SU-DHL-6 (cell line): ENCODE measurements at regions not wholly inside any gene's neighbourhood (a gene's known extent, or its start where the extent isn't known, plus 50 kb on each side); places are given as distances from the start of the nearest gene placed in this dataset.

ENCODE experiments used
- H2AFZ ChIP-seq: fragments of 200-600 bp; sonication (generic); 2 replicates; pipeline ENCODE4 v1.6.1; 2014; ENCODE audit warnings: low read depth, mild to moderate bottlenecking, moderate library complexity, mixed read lengths, antibody characterized with exemption, low read length; ENCODE audit not compliant: severe bottlenecking
- H3F3A ChIP-seq: fragments of 200-600 bp; shearing (Covaris generic); 2 replicates; pipeline ENCODE4 v1.6.0; 2016; ENCODE audit warnings: antibody characterized with exemption, mild to moderate bottlenecking; ENCODE audit not compliant: insufficient read depth
- H3K27ac ChIP-seq: fragments of 200-600 bp; sonication (generic); 2 replicates; pipeline ENCODE4 v1.5.1; 2016; ENCODE audit warnings: low read depth, mild to moderate bottlenecking, low read length, moderate library complexity, mixed read lengths
- H3K27me3 ChIP-seq: fragments of 200-600 bp; sonication (generic), shearing (Covaris generic); 2 replicates; pipeline ENCODE4 v1.6.0; 2014; ENCODE audit warnings: mild to moderate bottlenecking, low read length
- H3K36me3 ChIP-seq: fragments of 200-600 bp; sonication (generic); 2 replicates; pipeline ENCODE4 v1.6.1; 2014; ENCODE audit warnings: mild to moderate bottlenecking, low read length, mixed read lengths
- H3K4me2 ChIP-seq: fragments of 300-600, 200-600 bp; shearing (Covaris generic), sonication (generic); 2 replicates; pipeline ENCODE4 v1.6.0; 2014; ENCODE audit warnings: low read length, low read depth, mild to moderate bottlenecking; ENCODE audit not compliant: poor library complexity, severe bottlenecking
- H3K4me3 ChIP-seq: fragments of 200-600 bp; sonication (generic); 2 replicates; pipeline ENCODE4 v1.5.1; 2014; ENCODE audit warnings: antibody characterized with exemption, low read length, mild to moderate bottlenecking, mixed read lengths; ENCODE audit not compliant: insufficient read depth, poor library complexity, severe bottlenecking
- H3K79me2 ChIP-seq: fragments of 200-600 bp; sonication (generic); 2 replicates; pipeline ENCODE4 v1.6.1; 2014; ENCODE audit warnings: mild to moderate bottlenecking, low read length, moderate library complexity; ENCODE audit not compliant: insufficient read depth
- H3K9ac ChIP-seq: fragments of 200-600 bp; sonication (generic); 2 replicates; pipeline ENCODE4 v1.7.0; 2014; ENCODE audit warnings: mild to moderate bottlenecking, low read length
- H3K9me2 ChIP-seq: fragments of 200-600 bp; sonication (generic); replicated peaks from 2 replicates; pipeline ENCODE4 v1.6.1; 2014; ENCODE audit warnings: low read length; ENCODE audit not compliant: insufficient read depth
- H3K9me3 ChIP-seq: fragments of 200-600 bp; sonication (generic); 2 replicates; pipeline ENCODE4 v1.6.1; 2014; ENCODE audit warnings: low read length, mixed read lengths; ENCODE audit not compliant: insufficient read depth
- H4K20me1 ChIP-seq: fragments of 200-600 bp; sonication (generic); 2 replicates; pipeline ENCODE4 v1.6.1; 2014; ENCODE audit warnings: low read depth, mild to moderate bottlenecking, antibody characterized with exemption, low read length, moderate library complexity, mixed read lengths
- EZH2phosphoT487 ChIP-seq: fragments of 200-600 bp; sonication (generic), shearing (Covaris generic); conservative IDR thresholded peaks from 2 replicates; pipeline ENCODE4 v1.6.1; 2018; ENCODE audit warnings: mild to moderate bottlenecking, antibody characterized with exemption, low read length, moderate library complexity, mixed read lengths
- TF ChIP-seq, protein P1 (sequence below): fragments of 200-600 bp; sonication (generic); IDR thresholded peaks from one replicate; pipeline ENCODE4 v1.5.1; 2017; ENCODE audit warnings: antibody characterized with exemption, mild to moderate bottlenecking, low read length, moderate library complexity; ENCODE audit not compliant: insufficient read depth, poor library complexity, severe bottlenecking

DNA sequence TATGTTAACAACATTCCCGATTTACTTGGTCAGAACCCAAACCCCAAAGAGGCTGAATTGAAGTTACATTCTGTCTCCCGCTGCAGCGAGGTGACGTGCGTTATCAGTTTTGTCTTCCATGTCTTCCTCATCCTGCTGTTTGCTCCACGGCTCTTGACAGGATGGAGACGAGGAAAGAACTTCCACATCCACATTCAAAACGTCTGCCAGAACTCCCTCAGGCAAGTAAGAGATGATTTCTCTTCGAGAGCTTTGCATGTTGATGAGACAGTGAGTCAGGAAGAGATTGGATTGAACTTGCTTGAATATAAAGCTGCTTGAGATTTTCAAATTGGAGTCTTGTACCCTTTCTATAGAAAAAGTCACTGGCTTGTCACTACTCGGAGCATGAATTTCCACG lies 242.6 kb downstream of the AUH start:
- H3K27ac ChIP-seq = no peak overlapping the region
- H2AFZ ChIP-seq = no peak overlapping the region
- H3F3A ChIP-seq = no peaks in the 10 kb centered on the region
- no peaks in the 10 kb centered on the region for H3K79me2 ChIP-seq
- H3K27me3 ChIP-seq = no peaks in the 10 kb centered on the region
- H3K9me3 ChIP-seq = no peaks in the 10 kb centered on the region
- H4K20me1 ChIP-seq = no peaks in the 10 kb centered on the region
- H3K9ac ChIP-seq = no peak overlapping the region
- H3K4me2 ChIP-seq = no peak overlapping the region
- H3K36me3 ChIP-seq = no peaks in the 10 kb centered on the region
- H3K4me3 ChIP-seq = no peak overlapping the region
- no peaks in the 10 kb centered on the region for H3K9me2 ChIP-seq
- TF ChIP-seq EZH2phosphoT487 = no peak
- TF ChIP-seq, protein P1, sequence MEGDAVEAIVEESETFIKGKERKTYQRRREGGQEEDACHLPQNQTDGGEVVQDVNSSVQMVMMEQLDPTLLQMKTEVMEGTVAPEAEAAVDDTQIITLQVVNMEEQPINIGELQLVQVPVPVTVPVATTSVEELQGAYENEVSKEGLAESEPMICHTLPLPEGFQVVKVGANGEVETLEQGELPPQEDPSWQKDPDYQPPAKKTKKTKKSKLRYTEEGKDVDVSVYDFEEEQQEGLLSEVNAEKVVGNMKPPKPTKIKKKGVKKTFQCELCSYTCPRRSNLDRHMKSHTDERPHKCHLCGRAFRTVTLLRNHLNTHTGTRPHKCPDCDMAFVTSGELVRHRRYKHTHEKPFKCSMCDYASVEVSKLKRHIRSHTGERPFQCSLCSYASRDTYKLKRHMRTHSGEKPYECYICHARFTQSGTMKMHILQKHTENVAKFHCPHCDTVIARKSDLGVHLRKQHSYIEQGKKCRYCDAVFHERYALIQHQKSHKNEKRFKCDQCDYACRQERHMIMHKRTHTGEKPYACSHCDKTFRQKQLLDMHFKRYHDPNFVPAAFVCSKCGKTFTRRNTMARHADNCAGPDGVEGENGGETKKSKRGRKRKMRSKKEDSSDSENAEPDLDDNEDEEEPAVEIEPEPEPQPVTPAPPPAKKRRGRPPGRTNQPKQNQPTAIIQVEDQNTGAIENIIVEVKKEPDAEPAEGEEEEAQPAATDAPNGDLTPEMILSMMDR = no peak

DNA sequence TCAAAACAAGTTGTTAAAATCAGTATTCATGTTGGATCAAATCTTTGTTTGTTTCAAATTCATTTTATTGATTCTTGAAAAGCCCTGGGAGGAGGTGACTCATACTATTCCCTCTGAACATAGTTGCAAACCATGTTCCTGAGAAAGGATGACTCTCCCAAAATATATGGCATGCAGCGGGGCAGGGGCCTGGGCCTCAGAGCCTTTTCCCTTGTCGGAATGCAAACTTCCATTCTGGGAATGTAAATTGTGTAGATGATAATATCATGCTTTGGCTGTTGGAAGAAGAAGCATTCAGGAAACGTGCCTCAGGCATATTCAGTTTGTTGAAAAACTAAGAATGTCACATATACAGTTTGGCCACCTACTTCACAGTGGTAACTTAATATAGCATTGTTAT lies 242.0 kb downstream of the AUH start:
- Histone ChIP-seq H3K4me2 (no peak overlapping the region), H4K20me1 (no peaks in the 10 kb centered on the region), H3K9me3 (no peaks in the 10 kb centered on the region), H3K27ac (no peak overlapping the region), H3F3A (no peaks in the 10 kb centered on the region), H3K79me2 (no peaks in the 10 kb centered on the region), H3K9ac (no peak overlapping the region), H3K4me3 (no peak overlapping the region), H3K27me3 (no peaks in the 10 kb centered on the region), H3K36me3 (no peaks in the 10 kb centered on the region), H2AFZ (no peak overlapping the region), H3K9me2 (no peaks in the 10 kb centered on the region)
- no peak for TF ChIP-seq EZH2phosphoT487
- TF ChIP-seq, protein P1 = no peak

DNA sequence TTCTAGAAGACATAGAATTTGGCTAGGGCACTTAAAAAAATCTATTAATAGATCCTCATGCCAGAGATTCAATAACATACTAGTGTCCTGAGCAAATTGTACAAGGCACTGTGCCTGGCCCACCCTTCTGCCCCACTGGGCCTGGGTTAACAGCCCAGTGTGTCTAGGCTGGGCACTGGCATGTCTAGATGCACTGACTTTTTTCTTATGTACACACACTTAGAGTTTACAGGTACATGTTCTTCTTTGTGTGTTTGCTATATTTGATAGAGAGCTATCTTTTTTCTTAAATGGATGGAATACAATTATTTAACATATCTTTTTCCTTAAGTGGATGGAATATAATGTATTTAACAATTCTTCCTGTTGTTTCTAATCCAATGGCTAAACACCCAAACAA lies 241.5 kb downstream of the AUH start:
- TF ChIP-seq, protein P1 = no peak
- TF ChIP-seq EZH2phosphoT487 = no peak
- Histone ChIP-seq H4K20me1 (no peaks in the 10 kb centered on the region), H3K27ac (no peak overlapping the region), H3K9me2 (no peaks in the 10 kb centered on the region), H3K9me3 (no peaks in the 10 kb centered on the region), H3F3A (no peaks in the 10 kb centered on the region), H3K36me3 (no peaks in the 10 kb centered on the region), H3K4me2 (no peak overlapping the region), H2AFZ (no peak overlapping the region), H3K4me3 (no peak overlapping the region), H3K79me2 (no peaks in the 10 kb centered on the region), H3K27me3 (no peaks in the 10 kb centered on the region), H3K9ac (no peak overlapping the region)

DNA sequence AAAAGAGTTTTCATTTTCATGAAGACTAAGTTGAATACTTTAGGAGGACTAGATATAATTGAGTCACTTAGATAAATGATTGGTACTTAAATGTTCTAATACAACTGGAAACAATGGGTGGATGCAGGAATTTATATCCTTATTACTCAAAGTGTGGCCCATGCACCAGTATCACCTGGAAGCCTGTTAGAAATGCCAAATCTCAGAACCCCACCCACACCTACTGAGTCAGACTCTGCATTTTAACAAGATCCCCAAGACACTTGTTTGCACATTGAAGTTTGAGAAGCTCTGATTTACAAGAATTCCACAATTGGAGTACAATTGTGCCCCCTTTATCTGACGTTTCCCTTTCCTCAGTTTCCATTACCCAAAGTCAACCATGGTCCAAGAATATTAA lies 239.0 kb downstream of the AUH start:
- Histone ChIP-seq H3F3A (no peaks in the 10 kb centered on the region), H3K36me3 (no peaks in the 10 kb centered on the region), H2AFZ (no peak overlapping the region), H3K9me2 (no peaks in the 10 kb centered on the region), H3K27ac (no peak overlapping the region), H3K9me3 (no peaks in the 10 kb centered on the region), H3K79me2 (no peaks in the 10 kb centered on the region), H3K27me3 (no peaks in the 10 kb centered on the region), H4K20me1 (no peaks in the 10 kb centered on the region), H3K9ac (no peak overlapping the region), H3K4me3 (no peak overlapping the region), H3K4me2 (no peak overlapping the region)
- no peak for TF ChIP-seq EZH2phosphoT487
- TF ChIP-seq, protein P1 = no peak
